HG02970 (cell line): ENCODE measurements at regions not wholly inside any gene's neighbourhood (a gene's known extent, or its start where the extent isn't known, plus 50 kb on each side); places are given as distances from the start of the nearest gene placed in this dataset.

Source experiments
- ATAC-seq: cut with Tn5 transposase; IDR thresholded peaks from one replicate; pipeline ENCODE4 v1.9.1; 2021; ENCODE audit warnings: mild to moderate bottlenecking, moderate library complexity, moderate number of reproducible peaks; ENCODE audit not compliant: unreplicated experiment, low FRiP score

DNA sequence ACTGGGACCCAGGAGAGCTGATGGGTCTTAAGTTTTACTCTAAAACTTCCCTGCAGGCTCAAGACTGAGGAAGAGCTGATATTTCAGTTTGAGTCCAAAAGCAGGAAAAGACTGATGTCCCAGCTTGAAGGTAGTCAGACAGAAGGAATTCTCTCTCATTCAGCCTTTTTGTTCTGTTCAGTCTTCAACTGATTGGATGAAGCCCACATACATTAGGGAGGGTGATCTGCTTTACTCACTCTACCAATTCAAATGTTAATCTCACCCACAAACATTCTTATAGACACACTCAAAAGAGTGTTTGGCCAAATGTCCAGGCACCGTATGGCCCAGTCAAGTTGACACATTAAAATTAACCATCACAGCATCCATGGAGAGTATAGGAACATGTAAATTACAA lies 173.5 kb downstream of the KCNRG start:
- ATAC-seq, result no peak

DNA sequence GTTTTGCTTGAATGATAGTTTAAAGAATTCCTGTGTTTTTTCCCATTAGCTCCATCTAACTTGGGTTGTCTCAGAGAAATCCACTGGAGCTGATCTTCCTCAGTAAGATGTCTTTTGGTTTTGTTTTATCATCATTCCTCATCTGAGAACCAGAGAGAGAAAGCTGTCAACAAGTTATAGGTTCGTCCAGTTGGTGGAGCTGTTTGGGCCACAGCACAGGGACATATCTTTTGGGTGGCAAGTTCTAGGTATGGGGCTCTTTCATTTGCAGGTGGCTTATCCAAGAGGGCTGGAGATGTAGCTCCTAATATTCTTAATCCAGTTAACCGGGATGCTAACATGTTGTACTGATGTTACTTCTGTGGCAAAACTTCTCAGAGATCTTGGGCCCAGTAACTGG lies 174.2 kb downstream of the KCNRG start:
- ATAC-seq, result no peak

DNA sequence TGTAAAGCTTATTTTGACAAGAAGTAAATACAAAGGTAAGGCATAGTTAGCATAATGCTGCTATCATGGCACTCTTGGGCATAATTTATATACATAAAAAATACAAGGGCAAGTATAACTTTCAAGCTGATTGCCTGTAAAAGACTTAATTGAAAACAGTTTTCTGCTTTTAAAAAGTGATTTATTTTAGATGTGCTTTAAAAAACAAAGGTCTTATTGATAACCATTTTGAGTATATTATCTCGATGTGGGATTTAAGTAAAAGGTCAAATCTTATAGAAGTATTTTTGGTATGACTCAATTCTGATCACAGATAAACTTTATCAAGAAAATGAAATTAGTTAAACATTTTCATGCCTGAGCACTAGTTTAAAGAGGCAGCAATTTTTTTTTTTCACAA lies 175.8 kb downstream of the KCNRG start:
- ATAC-seq, result no peak

DNA sequence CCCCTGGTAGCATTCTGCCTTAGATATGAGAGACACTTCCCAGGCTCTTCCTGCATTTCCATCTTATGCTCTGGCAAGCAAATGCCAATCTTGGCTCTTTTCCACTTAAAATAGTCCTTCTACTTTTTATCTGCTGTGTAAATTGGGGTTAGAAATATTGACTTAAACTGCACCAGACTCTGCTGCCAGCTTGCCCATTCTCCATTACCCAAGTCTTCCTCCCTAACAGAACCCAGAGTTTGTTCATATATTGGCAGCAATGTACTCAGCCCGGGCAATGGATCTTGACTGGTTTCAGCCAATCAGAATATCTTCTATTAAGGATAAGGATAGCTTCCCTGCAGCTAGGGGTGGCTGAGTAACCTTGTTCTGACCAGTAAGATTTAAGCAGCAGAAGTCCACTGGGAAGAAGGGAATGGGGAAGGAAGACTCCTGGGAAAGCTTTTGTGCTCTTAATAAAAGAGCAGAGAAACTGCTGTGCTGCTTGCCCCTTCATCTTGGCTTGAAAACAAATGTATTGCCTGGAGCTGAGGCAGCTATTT lies 177.1 kb downstream of the KCNRG start:
- no peak for ATAC-seq

DNA sequence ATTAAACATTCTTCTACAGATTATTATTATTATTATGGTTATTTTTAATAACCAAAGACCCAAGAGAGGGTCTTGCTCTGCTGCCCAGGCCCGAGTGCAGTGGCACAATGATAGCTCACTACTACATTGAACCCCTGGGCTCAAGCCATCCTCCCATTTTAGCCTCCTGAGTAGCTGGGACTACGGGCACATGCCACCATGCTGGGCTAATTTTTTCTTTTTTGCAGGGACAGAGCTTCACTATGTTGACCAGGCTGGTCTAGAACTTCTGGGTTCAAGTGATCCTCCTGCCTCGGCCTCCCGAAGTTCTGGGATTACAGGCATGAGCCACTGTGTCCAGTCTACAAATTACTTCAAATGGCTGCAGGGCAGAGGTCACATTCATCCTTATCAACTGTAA lies 179.8 kb downstream of the KCNRG start:
- ATAC-seq, result no peak

DNA sequence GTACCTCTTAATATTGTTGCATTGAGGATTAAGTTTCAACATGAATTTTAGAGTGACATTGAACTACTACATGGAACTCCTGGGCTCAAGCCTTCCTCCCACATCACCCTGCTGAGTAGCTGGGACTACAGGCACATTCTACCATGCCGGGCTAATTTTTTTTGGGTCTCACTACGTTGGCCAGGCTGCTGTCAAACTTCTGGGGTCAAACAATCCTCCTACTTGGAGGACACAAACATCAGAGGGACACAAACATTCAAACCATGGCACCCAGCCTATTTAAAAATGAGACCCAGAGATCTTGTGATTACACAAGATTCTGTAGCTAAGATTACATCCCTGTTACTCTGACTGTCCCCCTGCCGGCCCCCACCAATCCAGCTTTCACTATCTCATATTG lies 180.9 kb downstream of the KCNRG start:
- no peak for ATAC-seq

DNA sequence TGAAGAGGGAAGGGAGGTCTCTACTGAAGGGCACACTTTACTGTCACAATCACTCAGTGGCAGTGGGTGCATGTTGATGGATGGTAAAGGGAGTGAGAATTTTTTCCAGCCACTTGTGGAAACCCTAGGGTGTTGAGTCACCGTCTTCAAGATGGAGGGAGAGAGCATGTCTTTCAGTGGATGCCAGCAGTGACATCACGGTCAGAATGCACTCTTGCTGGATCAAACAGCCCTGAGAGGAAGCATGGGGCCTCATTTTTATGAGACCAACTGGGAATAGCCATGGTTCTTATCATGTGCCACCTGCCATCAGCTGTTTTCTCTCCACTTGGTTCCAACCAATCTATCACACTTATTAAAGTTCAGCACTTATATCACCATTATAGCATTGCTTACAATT lies 182.5 kb downstream of the KCNRG start:
- no peak for ATAC-seq

DNA sequence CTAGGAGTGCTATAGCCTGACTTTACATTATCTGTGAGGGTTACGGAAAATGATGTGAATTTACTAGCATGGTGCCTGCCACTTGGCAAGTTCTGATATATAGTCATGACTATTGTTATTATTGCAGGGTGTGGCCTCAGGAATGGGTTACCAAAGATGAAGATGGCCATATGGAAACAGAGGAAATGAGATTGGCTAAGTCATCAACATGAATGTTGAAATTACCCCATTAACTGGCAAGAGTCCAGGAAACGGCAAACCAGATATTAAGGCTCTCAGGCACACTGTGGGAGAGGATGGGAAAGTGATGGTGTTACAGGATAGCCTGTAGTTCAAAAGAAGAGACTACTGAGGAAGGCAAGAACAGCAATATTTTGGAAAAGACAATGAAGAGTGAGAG lies 183.3 kb downstream of the KCNRG start:
- no peak for ATAC-seq

DNA sequence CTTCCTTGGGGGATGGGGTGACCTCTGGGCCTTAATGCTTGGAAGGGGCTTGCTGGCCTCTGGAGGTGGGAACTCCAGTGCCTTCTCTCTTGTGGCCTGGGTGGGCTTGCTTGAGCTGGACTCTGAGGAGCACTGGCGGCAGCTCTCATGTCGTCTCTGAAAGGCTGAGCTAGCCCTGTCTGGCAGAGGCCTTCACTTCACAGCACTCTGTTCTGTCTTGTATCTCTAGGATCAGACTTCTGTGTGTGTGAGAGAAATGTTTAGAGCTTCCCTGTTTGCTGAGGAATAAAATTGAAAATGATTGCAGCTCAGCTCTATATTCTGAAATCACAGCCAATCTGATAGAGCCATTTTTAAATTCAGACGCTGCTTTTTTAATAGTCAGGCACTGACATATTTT lies 185.3 kb downstream of the KCNRG start:
- no peak for ATAC-seq

DNA sequence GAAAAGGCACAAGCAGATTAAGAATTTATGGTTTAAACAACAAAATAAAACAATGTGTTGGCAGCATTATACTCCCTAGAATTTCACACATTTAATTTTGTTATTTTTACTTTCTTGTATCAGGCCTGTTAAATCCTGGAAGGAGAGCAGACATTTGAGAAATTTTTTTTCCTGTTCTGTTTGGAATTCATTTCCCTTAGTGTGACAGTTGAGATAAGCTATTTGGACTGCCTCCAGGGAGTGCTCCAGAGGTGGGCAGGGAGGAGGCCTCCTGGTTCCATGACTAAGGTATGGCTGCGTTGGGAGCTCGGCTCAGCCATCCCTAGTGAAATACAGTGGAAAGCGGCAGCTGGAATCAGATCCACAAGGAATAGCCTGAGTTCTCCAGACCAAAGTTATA lies 185.7 kb downstream of the KCNRG start:
- ATAC-seq, result no peak

DNA sequence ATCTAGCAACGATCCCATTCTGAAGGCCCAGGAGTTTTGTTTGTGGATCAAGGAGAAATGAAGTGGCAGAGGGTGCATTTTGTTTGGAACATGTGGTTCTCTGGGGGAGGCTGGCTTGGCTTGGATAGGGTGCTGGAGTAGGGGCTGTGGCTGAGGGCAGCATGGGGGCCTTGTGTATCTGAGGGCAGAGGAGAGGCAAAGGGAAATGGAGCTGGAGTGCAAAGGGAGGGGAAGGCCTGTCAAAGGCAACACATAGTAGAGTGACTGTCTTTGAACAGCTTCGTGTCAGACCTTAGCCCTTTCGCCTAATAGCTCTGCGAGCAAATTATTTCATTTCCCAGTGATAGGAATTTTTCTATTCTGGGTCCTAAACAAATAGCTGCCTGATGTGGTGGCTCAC lies 187.2 kb downstream of the KCNRG start:
- no peak for ATAC-seq

DNA sequence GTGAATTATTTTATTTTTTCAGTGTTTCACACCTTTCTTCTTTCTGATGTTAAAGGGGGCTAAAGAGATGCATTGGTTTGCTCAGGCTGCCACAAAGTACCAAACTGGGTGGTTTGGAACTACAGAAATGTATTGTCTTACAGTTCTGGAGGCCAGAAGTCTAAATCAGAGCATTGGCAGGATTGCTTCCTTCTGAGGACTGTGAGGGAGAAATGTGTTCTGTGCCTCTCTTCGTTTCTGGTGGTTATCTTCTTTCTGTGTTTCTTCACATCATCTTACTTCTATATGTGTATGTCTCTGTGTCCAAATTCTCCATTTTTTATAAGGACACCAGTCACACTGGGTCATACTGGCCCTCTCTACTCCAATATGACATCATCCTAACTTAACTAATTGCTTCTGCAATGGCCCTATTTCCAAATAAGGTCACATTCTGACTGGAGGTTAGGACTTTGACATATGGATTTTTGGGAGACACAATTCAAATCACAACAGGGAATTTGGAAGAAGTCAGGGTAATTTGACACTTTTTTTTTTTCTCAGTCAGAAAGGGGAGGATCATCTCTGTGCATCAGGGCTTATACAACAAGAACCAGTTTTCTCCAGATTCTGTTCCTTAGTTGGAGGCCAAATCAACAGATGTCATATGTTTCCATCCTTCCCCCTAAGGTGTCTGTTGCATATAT lies 188.2 kb downstream of the KCNRG start:
- ATAC-seq, result no peak

DNA sequence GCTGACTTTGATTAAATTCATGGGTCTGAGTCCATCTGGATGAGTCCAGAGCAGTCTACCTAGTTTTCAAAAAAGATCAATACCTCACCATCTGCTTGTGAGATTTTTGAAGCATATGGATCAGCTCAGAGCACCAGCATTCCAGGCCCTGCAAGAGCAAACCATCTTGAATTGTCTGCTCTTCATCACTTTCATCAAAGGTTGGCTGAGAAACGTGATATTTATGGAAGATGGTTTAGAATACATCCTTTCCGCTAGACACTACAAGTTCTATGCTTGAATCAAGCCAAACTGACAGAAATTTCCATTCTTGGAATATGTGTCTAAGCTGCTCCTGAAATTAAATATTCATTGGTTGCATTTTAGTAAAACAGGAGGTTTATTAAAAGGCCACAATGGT lies 190.3 kb downstream of the KCNRG start:
- ATAC-seq, result no peak

DNA sequence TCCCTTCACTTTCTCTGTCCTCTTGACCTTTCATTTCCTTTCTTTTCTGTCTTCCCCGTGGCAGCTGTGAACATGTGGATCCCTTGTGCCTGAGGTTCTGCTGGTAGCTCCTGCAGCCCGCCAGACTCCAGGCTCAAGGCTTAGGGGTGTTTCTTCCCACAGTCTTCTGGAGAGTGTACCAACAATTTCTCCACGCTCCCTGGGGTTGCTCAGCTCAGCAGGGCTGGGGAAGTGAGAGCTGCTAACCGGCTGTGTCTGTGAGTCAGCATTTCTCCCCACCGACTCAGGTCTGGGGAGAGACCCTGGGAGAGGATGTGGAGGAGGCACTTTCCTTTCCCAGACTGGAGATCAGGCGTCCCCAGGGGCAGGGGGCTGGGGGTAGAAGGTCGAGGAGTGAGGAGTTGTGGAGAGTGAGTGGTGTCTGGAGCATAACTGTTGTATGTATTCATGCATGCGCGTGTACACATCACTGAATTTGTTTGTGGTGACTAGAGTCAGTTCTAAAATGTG lies 193.6 kb downstream of the KCNRG start:
- no peak for ATAC-seq

DNA sequence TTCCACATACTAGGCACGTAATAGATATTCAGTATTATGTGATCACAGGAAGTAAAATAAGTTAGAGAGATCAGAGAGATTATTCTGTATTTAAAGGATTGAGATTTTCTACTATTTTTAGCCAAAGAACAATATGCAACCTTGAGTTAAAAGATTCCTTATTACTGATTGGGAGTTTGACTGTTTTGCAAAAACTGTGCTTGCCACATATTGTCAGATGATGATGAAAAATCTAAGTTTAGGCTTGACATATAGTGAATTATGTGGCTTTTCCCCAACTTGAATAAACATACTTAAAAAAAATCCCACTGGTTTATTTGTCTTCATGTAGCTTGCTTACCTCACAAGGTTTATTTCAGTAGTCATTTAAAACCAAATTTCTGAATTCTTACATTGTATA lies 194.4 kb downstream of the KCNRG start:
- ATAC-seq, result no peak

DNA sequence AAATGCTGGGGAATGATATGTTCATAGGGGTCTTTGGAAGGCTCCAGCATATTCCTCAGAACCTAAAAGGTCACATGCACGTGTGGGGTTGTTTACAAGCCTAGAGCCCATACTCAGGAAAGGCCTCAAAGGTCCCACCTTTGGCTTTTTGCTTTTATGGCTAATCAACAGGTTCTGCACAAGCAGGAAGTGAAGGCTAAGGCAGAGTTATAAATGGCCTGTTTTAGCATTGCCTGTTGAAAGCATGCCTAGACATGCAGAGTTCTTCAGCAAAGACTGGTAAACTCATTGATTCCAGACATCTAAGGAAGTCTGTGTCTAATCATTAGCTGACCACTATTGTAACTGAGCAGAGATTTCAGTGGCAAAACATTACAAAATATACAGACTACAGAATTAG lies 198.3 kb downstream of the KCNRG start:
- no peak for ATAC-seq

DNA sequence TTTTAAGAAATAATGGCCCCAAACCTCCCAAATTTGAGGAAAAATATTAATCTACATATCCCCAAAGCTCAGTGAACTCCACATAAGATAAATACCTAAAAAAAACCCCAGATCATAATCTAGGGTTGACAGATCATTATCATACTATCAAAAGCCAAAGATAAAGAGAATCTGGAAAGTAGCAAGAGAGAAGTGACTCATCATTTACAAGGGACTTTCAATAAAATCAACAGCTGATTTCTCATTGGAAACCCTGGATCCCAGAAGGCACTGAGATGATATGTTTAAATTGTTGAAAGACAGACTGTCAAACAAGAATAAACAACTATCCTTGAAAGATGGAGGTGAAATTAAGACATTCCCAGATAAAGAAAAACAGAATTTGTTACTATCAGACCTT lies 199.3 kb downstream of the KCNRG start:
- ATAC-seq, result no peak

DNA sequence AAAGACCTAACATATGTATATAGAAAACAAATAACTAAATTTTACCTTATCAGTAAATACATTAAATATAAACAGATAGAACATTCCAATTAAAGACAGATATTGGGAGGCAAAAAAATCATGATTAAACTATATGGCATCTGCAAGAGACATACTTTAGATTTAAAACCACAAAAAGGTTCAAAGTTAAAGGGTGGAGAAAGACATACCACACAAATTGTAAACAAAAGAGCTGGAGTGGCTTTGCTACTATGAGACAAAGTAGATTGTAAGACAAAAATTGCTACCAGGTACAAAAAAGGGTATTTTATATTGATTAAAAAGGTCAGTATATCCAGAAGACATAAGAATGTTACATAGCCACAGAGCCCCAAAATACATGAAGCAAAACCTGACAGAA lies 200.2 kb downstream of the KCNRG start:
- ATAC-seq, result no peak

DNA sequence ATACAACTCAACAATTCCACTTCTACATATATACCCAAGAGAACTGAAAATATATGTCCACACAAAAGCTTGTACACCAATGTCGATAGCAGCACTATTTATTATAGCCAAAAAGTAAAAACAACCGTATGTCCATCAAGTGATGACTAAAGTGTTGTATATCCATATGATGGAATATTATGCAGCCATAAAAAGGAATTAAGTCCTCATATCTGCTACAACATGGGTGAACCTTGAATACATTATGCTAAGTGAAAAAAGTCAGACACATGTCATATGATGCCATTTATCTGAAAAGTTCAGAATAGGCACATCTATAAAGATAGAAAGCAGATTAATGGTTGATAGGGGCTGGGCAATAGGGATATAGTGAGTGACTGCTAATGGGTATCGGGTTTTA lies 204.5 kb downstream of the KCNRG start:
- ATAC-seq, result no peak

DNA sequence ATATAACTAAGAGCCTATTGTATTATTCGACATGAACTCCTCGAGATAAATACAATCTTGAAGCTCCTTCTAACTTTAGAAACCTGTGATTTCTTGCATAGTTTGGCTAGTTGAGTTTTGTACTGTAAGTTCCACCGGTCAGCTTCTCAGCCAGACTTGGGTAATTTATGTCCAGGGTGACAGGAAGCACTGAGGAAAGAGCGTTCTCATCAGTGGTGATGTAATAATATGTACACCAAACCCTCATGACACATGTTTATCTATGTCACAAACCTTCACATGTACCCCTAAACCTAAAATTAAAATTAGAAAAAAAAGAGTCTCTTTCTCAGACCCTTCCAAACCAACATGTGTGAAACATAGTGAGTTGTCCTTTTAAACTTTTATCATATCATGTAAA lies 205.7 kb downstream of the KCNRG start:
- no peak for ATAC-seq

DNA sequence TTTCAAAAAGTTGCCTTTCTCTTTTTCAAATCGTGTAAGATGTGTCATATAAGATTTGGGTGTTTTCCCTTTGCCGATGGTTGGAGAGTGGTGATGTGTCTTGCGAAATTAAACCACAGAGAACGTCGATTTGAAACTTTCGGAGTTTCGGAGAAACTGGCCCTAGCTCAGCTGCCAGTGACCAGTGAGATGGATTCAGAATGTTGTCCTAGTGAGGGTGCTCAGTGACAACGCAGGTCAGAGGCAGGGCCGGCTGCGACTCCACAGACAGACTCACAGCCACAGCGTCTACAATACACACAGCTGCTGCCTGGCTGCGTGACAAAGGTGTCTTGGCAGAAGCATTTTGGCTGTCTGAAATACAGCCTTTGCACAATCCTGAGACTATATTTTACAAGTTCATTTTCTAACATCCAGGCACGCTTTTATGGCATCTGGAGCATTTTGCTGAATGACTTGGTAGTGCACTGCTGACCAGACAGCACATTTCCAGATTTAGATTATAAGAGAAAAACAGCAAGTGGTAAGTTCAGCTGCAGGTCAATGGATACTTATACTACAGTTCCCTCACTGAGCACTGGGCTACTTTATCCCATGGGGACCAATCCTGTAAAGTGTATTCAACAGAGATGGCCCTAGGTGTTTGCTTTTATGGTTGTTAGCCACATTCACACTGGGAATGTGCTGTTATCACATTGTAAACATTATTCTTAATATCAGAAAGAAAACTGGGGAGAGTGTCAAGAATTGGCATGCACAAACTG lies 207.5 kb downstream of the KCNRG start:
- no peak for ATAC-seq

DNA sequence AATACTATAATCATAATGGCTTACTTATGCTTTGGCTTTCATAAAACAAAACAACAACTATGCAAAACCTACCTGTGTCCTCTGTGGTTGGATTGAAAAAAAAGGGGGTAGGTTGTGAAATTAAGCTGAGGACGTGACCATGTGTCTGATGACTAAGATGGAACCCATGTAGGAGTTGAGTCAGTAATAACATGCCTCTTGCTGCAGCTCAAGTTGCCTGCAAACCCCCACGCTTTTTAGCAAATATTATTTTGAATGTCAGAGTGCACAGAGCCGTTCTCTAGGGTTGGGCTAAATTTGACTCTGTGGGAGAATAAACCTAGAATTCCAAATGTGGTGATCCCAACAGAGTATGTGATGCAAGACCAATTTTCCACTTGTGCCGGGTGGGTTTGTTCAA lies 209.3 kb downstream of the KCNRG start:
- ATAC-seq, result no peak
